ENCODE measurements at regions not wholly inside any gene's neighbourhood (a gene's known extent, or its start where the extent isn't known, plus 50 kb on each side); places are given as distances from the start of the nearest gene placed in this dataset.

GRCh38 chr1:80520949-80521348 lies 1279.8 kb upstream of the ADGRL2 start:
- no peak overlapping the region for H3K4me3 ChIP-seq (ENCODE audit: low read length)
- H3K9me3 ChIP-seq (replicated peaks; ENCODE audit: insufficient read depth, low read length): no peaks in the 10 kb centered on the region
- no peaks in the 10 kb centered on the region for H3F3A ChIP-seq (ENCODE audit: insufficient read depth, low read length)
- H3K9me2 ChIP-seq (replicated peaks; ENCODE audit: insufficient read depth, low read length): no peaks in the 10 kb centered on the region
- no peaks in the 10 kb centered on the region for H3K79me2 ChIP-seq (ENCODE audit: low read length)
- no peaks in the 10 kb centered on the region for H3K27me3 ChIP-seq (replicated peaks; ENCODE audit: insufficient read depth, low read length)
- no peaks in the 10 kb centered on the region for H3K36me3 ChIP-seq (replicated peaks; ENCODE audit: insufficient read depth, low read length)
- H3K4me2 ChIP-seq (ENCODE audit: low read depth, low read length): no peak overlapping the region
- no peaks in the 10 kb centered on the region for H3K4me1 ChIP-seq (ENCODE audit: low read length)
- no peak overlapping the region for H3K9ac ChIP-seq (ENCODE audit: low read length)
- DNase-seq: no peak
- no peak overlapping the region for H2AFZ ChIP-seq (ENCODE audit: low read length)
- no peaks in the 10 kb centered on the region for H4K20me1 ChIP-seq (ENCODE audit: insufficient read depth, low read length)
- no peak overlapping the region for H3K27ac ChIP-seq (ENCODE audit: low read length)
- TF ChIP-seq EZH2 (optimal IDR thresholded peaks at IDR 0.05; ENCODE audit: low read depth, low read length) (no peak), EZH2phosphoT487 (IDR thresholded peaks at IDR 0.05; ENCODE audit: low read length) (no peak)
- TF ChIP-seq, protein P1, sequence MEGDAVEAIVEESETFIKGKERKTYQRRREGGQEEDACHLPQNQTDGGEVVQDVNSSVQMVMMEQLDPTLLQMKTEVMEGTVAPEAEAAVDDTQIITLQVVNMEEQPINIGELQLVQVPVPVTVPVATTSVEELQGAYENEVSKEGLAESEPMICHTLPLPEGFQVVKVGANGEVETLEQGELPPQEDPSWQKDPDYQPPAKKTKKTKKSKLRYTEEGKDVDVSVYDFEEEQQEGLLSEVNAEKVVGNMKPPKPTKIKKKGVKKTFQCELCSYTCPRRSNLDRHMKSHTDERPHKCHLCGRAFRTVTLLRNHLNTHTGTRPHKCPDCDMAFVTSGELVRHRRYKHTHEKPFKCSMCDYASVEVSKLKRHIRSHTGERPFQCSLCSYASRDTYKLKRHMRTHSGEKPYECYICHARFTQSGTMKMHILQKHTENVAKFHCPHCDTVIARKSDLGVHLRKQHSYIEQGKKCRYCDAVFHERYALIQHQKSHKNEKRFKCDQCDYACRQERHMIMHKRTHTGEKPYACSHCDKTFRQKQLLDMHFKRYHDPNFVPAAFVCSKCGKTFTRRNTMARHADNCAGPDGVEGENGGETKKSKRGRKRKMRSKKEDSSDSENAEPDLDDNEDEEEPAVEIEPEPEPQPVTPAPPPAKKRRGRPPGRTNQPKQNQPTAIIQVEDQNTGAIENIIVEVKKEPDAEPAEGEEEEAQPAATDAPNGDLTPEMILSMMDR (IDR thresholded peaks at IDR 0.05; ENCODE audit: low read length): no peak

DNA sequence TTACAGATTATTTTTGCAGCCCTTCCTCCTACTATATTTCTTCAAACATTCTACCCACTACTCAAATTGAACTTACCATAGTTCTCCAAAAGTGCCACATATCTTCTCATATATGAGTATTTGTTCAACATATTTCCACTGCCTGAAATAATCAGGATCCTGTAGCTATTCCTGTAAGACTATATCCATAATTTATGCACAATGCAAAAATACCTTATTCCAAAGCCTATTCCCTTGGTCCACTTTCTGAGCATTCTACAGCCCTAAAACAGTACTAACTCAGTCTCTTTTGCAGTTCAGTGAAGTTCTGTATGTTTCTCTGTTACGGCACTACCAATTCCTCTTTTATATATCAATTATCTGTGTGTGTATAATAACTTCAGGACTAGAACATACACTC lies 1283.7 kb upstream of the ADGRL2 start:
- H3K27ac ChIP-seq (ENCODE audit: low read length): no peak overlapping the region
- TF ChIP-seq EZH2phosphoT487 (IDR thresholded peaks at IDR 0.05; ENCODE audit: low read length): no peak
- TF ChIP-seq, protein P1 (IDR thresholded peaks at IDR 0.05; ENCODE audit: low read length): no peak
- no peak for TF ChIP-seq EZH2 (optimal IDR thresholded peaks at IDR 0.05; ENCODE audit: low read depth, low read length)
- H3K9ac ChIP-seq (ENCODE audit: low read length): no peak overlapping the region
- H3F3A ChIP-seq (ENCODE audit: insufficient read depth, low read length): no peaks in the 10 kb centered on the region
- DNase-seq: no peak
- H4K20me1 ChIP-seq (ENCODE audit: insufficient read depth, low read length): no peaks in the 10 kb centered on the region
- H3K4me2 ChIP-seq (ENCODE audit: low read depth, low read length): no peak overlapping the region
- no peaks in the 10 kb centered on the region for H3K9me2 ChIP-seq (replicated peaks; ENCODE audit: insufficient read depth, low read length)
- no peaks in the 10 kb centered on the region for H3K4me1 ChIP-seq (ENCODE audit: low read length)
- no peaks in the 10 kb centered on the region for H3K9me3 ChIP-seq (replicated peaks; ENCODE audit: insufficient read depth, low read length)
- no peaks in the 10 kb centered on the region for H3K36me3 ChIP-seq (replicated peaks; ENCODE audit: insufficient read depth, low read length)
- H3K79me2 ChIP-seq (ENCODE audit: low read length): no peaks in the 10 kb centered on the region
- no peak overlapping the region for H2AFZ ChIP-seq (ENCODE audit: low read length)
- no peaks in the 10 kb centered on the region for H3K27me3 ChIP-seq (replicated peaks; ENCODE audit: insufficient read depth, low read length)
- H3K4me3 ChIP-seq (ENCODE audit: low read length): no peak overlapping the region

DNA sequence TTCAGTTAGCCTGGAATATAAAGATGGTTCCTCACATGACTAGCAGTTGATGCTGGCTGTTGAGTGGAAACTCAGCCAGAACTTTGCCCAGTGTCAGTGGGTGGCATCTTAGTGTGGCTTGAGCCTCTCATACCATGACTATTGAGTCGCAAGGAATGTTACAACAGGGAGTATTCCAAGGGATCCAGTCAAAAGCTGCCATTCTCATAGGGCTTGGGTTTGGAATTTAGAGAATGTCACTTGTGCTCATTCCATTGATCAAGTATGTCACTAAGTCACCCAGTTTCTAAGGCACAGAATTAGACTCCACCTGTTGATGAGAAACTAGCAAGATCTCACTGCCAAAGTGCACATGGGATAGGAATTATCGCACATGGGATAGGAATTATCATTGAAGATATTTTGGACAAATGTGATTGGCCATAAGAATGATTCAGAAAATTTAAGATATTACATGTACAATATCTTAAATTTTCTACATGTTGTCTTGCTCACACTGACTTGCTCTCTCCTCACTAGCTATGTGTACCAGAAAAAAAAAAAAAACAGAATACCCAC lies 1290.7 kb upstream of the ADGRL2 start:
- no peak for TF ChIP-seq EZH2 (optimal IDR thresholded peaks at IDR 0.05; ENCODE audit: low read depth, low read length)
- TF ChIP-seq EZH2phosphoT487 (IDR thresholded peaks at IDR 0.05; ENCODE audit: low read length): no peak
- TF ChIP-seq, protein P1 (IDR thresholded peaks at IDR 0.05; ENCODE audit: low read length): no peak
- H3K4me3 ChIP-seq (ENCODE audit: low read length): no peak overlapping the region
- no peaks in the 10 kb centered on the region for H4K20me1 ChIP-seq (ENCODE audit: insufficient read depth, low read length)
- H2AFZ ChIP-seq (ENCODE audit: low read length): no peak overlapping the region
- H3K9me3 ChIP-seq (replicated peaks; ENCODE audit: insufficient read depth, low read length): no peaks in the 10 kb centered on the region
- no peaks in the 10 kb centered on the region for H3K4me1 ChIP-seq (ENCODE audit: low read length)
- H3K4me2 ChIP-seq (ENCODE audit: low read depth, low read length): no peak overlapping the region
- H3K9ac ChIP-seq (ENCODE audit: low read length): no peak overlapping the region
- no peaks in the 10 kb centered on the region for H3K27me3 ChIP-seq (replicated peaks; ENCODE audit: insufficient read depth, low read length)
- no peaks in the 10 kb centered on the region for H3K9me2 ChIP-seq (replicated peaks; ENCODE audit: insufficient read depth, low read length)
- no peak for DNase-seq
- H3K36me3 ChIP-seq (replicated peaks; ENCODE audit: insufficient read depth, low read length): no peaks in the 10 kb centered on the region
- no peaks in the 10 kb centered on the region for H3F3A ChIP-seq (ENCODE audit: insufficient read depth, low read length)
- no peaks in the 10 kb centered on the region for H3K79me2 ChIP-seq (ENCODE audit: low read length)
- H3K27ac ChIP-seq (ENCODE audit: low read length): no peak overlapping the region

Data from MM.1S (cell line).